CD4-positive, alpha-beta T cell treated with Interleukin-6 for 4 hours (primary cell): ENCODE measurements at regions not wholly inside any gene's neighbourhood (a gene's known extent, or its start where the extent isn't known, plus 50 kb on each side); places are given as distances from the start of the nearest gene placed in this dataset.
"Not testable (repeated sequence)": the region's sequence is repeated elsewhere in the genome, so short reads cannot be mapped to it uniquely, and the experiment has no call there.

Source experiments
- DNase-seq: peaks from one replicate; pipeline ENCODE4 v3.0.0-alpha.2; 2020; ENCODE audit warnings: mixed read lengths

GRCh38 chr7:85710960-85711359 lies 524.1 kb upstream of the SEMA3D start:
- no peak for DNase-seq

GRCh38 chr7:85708221-85708620 lies 521.4 kb upstream of the SEMA3D start:
- DNase-seq: no peak

GRCh38 chr7:85705076-85705475 lies 518.2 kb upstream of the SEMA3D start:
- DNase-seq: no peak

GRCh38 chr7:85703251-85704010 lies 516.6 kb upstream of the SEMA3D start:
- no peak for DNase-seq

- DNase-seq: no peak
These were observed 515.5 kb upstream of the SEMA3D start for GRCh38 chr7:85702348-85702747.

- DNase-seq: no peak
These were observed 512.6 kb upstream of the SEMA3D start for GRCh38 chr7:85699482-85699881.

- DNase-seq: no peak
These were observed 508.7 kb upstream of the SEMA3D start for GRCh38 chr7:85695533-85695932.

GRCh38 chr7:85695041-85695440 lies 508.2 kb upstream of the SEMA3D start:
- DNase-seq: no peak

- no peak for DNase-seq
These were observed 506.5 kb upstream of the SEMA3D start for GRCh38 chr7:85693326-85693725.

GRCh38 chr7:85688712-85689111 lies 501.9 kb upstream of the SEMA3D start:
- no peak for DNase-seq

- no peak for DNase-seq
These were observed 499.7 kb upstream of the SEMA3D start for GRCh38 chr7:85686401-85687181.

GRCh38 chr7:85685901-85686300 lies 499.0 kb upstream of the SEMA3D start:
- DNase-seq: no peak

- DNase-seq: no peak
These were observed 496.2 kb upstream of the SEMA3D start for GRCh38 chr7:85682833-85683620.

- DNase-seq: no peak
These were observed 494.4 kb upstream of the SEMA3D start for GRCh38 chr7:85681241-85681640.

- DNase-seq: not testable (repeated sequence)
These were observed 488.2 kb upstream of the SEMA3D start for GRCh38 chr7:85675093-85675492.

- DNase-seq: no peak
These were observed 487.0 kb upstream of the SEMA3D start for GRCh38 chr7:85673876-85674275.

GRCh38 chr7:85669225-85669624 lies 482.4 kb upstream of the SEMA3D start:
- DNase-seq: no peak

GRCh38 chr7:85664341-85664740 lies 477.5 kb upstream of the SEMA3D start:
- no peak for DNase-seq

GRCh38 chr7:85659364-85659763 lies 472.5 kb upstream of the SEMA3D start:
- no peak for DNase-seq

GRCh38 chr7:85655252-85655651 lies 468.4 kb upstream of the SEMA3D start:
- no peak for DNase-seq

- DNase-seq: no peak
These were observed 457.4 kb upstream of the SEMA3D start for GRCh38 chr7:85644272-85644671.

GRCh38 chr7:85641331-85641730 lies 454.5 kb upstream of the SEMA3D start:
- DNase-seq: no peak

- no peak for DNase-seq
These were observed 451.5 kb upstream of the SEMA3D start for GRCh38 chr7:85638394-85638793.

- no peak for DNase-seq
These were observed 448.1 kb upstream of the SEMA3D start for GRCh38 chr7:85634951-85635350.
